HG02852 (cell line): ENCODE measurements at regions not wholly inside any gene's neighbourhood (a gene's known extent, or its start where the extent isn't known, plus 50 kb on each side); places are given as distances from the start of the nearest gene placed in this dataset.
"Not testable (repeated sequence)": the region's sequence is repeated elsewhere in the genome, so short reads cannot be mapped to it uniquely, and the experiment has no call there.

ENCODE experiments used
- ATAC-seq: cut with Tn5 transposase; IDR thresholded peaks from one replicate; pipeline ENCODE4 v1.9.1; 2021; ENCODE audit warnings: mild to moderate bottlenecking, moderate library complexity; ENCODE audit not compliant: unreplicated experiment

DNA sequence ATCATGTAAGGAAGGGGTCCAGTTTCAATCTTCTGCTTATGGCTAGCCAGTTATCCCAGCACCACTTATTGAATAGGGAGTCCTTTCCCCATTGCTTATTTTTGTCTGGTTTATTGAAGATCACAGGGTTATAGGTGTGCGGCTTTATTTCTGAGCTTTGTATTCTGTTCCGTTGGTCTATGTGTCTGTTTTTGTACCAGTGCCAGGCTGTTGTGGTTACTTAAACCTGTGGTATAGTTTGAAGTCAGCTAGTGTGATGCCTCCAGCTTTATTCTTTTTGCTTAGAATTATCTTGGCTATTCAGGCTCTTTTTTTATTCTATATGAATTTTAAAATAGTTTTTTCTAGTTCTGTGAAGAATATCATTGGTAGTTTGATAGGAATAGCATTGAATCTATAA is 234.6 kb upstream of the CASK start:
- ATAC-seq: not testable (repeated sequence)

DNA sequence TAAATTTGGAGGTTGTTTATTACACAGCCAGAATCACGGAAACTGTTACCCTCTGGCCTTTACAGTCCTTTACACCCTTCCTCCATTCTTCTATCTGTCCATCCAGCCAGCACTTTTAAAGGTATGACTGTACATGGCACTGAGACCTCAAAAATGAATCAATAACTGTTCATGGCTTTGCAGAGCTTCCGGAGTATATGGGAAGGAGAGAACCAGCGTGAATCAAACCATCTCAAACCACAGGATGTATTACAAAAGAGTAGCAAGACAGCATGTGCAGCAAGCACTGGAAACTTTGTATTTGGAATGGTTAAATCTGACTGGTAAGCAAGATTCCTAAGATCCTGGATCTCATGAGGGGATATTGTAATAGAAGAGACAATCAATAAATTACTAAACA is 228.5 kb upstream of the CASK start:
- no peak for ATAC-seq

DNA sequence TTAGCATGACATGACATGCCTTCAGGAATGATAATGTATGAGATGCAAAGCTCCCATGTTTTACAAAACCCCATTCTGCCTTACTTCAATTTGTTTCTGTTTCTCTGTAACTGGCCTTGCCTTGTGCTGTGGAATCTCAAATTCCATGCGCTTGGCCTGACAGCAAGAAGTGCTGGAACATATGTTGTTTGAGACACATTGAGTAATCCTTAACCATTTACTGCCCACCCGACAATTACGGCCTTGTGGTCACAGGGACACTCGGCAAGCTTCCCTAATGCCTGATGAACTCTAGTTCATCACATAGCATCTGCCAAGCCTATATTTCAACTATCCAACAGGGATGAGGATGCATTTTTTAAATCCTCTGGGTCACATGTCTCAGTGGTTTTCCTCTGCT is 226.4 kb upstream of the CASK start:
- no peak for ATAC-seq

DNA sequence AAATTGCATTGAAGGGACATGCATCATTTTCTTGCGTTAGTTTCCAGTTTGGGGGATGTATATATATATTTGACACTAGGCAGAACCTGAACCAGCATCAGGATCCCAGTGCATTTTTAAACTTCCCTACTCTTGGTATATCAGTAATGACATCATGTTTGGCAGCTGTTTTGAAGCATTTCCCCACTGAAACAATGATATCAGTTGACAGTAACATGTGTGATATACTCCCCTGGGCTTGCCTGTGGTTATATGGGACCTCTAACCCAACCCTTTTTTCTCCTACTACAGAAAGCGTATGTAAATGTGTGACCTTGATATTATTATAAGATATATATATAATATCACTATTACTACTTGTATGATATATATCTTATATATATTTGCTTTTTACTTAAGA is 225.9 kb upstream of the CASK start:
- no peak for ATAC-seq

DNA sequence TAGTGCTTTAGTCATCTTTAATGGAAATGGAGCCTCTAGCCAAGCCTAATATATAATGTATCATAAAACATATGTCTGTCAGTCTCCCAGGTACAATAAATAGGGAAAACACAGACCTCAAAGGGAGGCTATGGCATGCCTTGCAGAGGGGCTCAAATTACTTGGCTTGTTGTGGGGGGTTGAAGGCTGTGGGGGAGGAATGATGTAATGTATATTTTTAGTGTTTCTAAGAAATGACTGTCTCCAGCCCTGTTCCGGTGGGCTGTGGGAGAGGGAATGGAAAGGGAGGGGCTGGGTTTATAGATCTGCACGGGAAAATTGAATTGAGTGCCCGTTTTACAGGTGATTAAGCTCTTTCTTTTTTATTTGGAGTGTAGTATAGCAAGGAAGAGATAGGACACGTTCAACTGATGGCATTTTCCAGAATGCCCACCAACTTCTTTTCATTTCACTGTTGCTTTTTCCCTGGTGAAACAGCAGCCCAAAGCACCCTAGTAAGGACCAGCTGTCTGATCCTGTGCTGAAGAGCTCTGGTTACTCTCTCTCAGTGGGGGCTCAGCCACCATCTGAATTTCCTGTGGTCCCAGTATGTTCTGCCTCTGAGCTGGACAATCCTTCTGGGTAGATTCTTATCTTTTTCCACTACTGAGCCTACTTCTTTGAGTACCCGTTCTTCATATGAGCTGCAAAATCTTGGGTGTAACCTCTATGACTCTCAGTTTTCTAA is 220.7 kb upstream of the CASK start:
- ATAC-seq: no peak

DNA sequence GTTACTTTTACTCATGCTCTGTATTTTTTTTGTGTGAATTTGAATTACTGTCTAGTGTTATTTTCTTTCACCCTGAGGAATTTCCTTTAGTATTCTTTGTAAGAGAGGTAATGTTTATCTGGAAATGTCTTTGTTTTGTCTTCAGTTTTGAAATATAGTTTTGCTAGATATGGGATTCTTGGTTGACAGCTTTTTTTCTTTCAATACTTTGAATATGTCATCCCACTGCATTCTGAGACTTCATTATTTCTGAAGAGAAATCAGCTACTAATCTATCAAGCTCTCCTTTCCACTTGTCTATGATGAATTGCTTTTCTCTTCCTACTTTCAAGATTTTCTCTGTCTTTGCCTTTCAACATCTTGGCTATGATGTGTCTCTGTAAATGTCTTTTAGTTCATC is 217.0 kb upstream of the CASK start:
- ATAC-seq: no peak

DNA sequence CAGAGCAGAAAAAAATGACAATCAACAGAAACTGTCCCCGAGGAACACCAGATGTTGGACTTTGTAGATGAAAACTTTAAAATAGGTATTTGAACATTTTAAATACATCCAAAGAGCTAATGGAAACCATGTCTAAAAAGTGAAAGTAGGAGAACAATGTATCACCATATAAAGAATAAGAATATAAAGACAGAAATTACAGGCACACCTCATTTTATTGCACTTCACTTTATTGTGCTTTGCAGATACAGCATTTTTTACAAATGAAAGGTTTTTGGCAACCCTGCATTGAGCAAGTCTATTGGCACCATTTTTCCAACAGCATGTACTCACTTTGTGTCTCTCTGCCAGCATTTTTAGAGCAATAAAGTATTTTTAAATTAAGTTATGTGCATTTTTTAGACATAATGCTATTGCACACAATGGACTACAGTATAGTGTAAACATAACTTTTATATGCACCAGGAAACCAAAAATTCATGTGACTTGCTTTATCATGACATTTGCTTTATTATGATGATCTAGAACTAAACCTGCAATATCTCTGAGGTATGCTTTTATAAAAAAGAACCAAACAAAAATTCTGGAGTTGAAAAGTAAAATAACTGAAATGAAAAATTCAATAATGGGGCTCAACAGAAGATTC is 212.4 kb upstream of the CASK start:
- no peak for ATAC-seq

DNA sequence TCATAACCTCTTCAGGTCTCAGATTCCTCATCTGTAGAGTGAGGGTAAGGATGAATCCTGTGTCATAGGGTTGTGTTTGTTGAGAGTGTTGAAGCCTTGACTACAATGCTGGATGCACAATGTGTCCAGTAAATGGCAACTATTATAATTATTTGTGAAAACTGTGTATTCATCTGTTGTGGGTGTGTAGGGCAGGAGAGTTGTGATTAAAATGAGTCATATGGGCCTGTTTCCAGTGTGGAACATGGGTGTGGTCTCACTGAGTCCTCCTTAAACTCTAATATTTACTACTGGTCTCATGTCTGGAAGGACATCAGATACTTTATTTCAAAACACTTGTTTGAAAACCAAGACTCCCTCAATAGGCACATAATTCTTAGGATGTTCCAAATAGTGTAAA is 208.5 kb upstream of the CASK start:
- no peak for ATAC-seq

DNA sequence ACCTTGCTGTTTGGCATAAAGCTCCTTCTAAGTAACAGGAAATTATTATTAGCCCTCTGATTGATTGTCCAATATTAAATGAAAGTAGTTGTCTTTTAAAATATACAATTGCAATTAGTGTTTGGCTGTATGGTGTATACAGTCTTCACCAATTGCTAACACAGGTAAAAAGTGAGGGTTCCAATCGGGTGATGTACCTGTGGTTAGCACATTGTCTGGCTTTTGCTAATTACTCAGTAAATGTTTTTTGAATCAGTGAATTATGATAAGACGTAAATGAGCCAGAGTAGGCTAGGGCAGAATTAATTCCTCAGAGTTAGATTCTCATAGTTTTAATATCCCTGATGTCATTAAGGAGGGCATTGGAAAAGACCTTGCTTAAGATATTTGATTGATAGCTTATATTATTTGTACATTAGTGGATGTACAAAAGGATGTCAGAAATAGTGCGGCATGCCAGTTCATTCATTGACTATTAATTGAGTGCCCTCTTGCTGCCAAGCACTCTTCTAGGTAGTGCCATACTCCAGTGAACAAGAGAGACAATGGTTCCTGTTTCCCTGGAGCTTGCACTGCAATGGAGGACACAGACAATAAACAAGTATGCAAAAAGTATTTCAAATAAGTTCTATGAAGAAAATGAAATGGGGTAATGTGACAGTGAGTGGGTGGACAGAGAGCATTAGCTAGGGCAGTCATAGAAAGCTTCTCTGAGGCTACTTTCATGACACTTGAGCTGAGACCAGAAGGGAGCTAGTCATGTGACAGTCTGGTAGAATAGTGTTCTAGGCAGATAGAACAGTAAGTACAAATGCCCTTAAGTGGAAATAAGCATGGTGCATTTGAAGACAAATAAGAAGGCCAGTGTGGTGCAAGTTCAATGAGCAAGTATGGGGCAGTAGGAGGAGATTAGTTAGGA is 205.9 kb upstream of the CASK start:
- no peak for ATAC-seq

DNA sequence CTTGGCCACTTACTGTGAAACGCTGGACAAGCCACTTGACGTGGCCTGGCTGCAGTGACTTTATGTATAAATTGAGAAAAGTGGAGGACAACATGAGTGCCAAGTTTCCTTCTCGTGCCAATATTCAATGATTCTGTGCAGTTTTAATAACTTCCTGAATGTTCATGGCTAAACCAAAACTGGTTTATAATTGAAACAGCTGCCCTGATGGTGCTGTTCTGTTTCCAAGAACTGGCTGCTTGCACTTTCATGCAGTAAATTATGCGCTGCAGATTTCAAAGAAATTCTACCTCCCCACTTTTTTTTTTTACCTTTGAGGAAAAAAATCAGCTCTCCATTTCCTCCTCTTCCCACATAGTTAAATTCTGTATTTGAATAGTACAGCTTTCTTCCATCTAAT is 205.2 kb upstream of the CASK start:
- ATAC-seq: no peak

DNA sequence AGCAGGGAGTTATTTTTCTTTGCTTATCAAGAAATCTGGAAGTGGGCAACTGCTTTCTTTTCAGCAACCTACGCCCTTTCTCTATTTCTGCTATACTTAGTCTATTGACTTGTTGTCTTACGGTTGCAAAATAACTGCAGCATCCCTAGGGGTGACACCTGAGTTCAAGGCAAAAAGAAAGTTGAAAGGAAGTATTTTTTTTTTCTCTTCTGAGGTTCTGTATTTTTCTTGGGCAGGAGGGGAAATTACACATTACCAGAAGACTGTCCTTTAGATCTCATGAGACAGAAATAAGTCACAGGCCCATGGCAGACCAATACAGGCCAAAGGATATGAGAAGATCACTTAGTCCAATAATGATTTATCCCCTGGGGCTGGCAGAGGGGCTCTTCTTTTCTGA is 204.7 kb upstream of the CASK start:
- ATAC-seq: peak; percentile 71

DNA sequence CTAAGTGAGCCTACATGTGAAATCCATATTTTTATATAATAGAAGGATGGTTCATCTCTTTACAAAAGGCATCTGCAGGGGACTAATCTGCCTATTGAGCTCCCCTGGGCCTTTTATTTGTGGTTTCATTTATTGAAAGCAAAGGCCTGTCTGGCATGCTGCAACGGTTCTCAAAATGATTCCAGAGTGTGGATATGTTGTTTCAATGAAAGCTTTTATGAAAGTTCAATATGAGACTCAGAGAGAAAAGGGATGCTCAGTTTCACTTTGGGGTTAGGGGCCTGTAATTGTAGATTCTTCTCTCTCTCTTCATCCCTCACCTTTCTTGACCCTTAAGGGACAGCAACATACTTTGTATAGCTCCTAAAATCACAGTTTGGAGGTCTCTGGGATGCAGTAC is 204.2 kb upstream of the CASK start:
- peak; percentile 42 for ATAC-seq

DNA sequence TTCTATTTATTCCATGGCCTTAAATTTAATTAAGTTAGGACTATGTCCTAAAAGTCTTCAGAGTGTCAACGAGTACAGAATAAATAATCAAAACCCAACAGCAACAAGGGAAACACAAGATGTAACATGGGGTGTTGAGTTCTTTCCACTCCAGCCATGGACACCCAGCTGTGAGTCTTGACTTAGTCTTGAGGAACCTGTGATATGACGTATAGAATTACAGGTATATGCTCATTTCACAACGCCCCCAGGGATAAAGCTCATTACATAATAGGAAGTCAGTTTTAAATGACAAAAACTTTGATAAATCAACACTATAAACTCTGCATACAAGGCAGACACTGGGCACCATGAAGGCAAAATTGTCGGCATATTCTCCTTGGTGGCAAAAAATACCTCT is 200.0 kb upstream of the CASK start:
- no peak for ATAC-seq

DNA sequence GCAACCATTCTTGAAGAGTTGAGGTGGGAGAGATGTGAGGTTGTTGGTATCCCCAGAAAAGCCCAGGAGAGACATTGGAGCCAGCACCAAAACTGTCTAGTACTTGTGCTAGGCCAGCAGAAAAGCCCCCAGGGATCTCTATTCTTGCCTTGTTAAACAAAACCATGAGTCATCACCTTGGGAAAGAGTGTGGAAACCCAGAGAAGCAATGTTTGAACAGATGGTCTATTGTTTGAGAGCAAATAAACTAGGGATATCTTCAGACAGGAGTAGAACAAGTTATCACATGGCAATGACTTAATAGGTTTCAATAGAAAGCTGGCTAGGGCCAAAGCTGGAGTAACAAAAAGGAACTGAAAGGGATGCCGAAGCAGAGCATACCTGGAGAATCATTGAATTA is 195.7 kb upstream of the CASK start:
- ATAC-seq: no peak

DNA sequence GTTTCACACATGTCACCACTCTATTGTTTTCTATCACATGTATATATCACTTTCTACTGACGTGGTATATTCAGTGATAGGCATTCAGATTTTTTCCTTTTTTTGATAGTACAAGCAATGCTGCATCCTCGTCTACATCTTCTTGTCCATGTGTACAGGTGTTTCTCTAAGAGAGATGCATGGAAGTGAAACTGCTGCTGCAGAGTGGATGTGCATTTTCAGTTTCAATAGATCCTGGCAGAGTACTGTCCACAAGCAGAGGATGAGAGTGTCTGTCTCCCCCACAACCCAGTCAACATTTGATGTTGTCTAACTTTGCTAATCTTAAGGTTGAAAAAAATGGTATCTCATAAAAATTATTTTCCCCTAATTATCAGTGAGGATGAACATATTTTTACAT is 194.0 kb upstream of the CASK start:
- peak; percentile 85 for ATAC-seq

DNA sequence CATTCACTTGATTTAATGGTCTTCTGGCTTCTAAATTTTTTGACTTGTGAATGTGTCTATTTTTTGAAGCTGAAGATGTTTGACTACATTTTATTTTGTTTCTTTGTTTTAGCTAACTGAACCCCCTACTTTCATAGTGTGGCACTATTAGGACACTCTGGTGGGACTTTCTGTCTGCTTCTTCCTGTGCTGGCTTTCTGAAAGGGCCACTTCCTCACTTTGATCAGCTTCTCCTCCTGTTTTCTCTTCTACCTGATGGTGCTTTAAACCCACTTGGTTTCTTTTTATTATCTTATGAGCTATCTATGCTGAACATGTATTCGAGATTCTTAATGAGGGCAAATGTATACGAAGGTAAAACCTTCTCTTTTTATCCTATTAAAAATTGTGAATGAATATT is 186.1 kb upstream of the CASK start:
- ATAC-seq: peak; percentile 54

DNA sequence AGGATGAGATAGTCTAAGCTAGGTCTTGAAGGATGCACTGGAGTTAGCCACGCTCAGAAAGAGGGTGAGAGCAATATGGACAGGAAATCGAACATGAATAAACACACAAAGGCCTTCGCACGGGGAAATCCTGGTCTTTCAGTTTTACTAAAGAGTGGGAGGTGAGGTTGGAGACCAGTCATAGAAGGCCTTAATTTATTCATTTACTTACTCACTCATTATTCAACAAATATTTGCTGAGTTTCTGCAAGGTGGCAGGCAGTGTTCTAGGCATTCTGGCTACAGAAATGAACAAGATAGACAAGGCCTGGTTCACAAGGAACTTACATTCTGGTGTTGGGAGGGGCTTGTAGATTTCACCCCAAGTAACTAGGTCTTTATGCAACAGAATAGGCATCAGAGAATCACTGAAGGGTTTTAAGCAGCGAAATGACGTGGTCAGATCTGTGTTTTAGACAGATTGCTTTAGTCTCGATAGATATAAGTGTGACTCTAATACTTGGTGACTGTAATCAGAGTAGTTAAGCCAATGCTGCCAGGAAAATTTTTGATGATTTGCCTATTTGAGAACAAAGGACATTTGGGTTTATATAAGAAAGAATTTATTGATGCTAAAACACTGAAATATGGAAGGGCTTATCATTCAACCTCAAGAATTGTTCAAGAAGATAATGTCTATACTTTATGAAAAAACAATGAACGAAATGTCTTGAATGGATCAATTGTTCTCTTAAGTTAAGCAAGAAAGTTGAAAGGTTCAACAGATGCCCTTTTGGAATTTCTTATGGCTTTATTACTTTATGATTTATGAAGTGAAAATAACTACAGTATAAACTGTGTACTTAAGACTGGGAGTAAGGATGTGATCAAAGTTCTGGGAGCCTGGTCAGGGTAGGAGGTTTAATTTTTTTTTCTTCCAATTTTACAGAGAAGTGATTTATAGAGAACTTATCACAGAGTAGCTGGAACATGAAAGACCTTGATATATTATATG is 184.4 kb upstream of the CASK start:
- peak; percentile 80 for ATAC-seq

DNA sequence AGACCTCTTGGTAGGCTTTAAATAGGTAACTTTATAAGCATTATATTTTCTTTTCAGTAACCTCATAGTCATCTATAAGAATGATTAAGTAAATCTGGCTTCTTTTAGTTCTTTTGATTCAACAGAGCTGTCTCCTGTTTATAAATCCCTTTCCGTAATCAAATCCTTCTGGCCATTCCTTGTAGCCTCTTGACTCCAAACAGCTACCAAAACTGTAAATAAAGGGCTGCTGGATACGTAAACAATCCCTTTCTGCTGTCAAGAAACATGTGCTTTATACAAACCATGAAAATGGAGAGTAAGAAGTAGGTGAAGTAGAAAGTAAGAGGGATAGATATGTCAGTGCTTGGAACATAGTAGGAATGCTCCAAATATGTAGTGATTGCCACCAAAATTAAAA is 183.2 kb upstream of the CASK start:
- ATAC-seq: no peak

DNA sequence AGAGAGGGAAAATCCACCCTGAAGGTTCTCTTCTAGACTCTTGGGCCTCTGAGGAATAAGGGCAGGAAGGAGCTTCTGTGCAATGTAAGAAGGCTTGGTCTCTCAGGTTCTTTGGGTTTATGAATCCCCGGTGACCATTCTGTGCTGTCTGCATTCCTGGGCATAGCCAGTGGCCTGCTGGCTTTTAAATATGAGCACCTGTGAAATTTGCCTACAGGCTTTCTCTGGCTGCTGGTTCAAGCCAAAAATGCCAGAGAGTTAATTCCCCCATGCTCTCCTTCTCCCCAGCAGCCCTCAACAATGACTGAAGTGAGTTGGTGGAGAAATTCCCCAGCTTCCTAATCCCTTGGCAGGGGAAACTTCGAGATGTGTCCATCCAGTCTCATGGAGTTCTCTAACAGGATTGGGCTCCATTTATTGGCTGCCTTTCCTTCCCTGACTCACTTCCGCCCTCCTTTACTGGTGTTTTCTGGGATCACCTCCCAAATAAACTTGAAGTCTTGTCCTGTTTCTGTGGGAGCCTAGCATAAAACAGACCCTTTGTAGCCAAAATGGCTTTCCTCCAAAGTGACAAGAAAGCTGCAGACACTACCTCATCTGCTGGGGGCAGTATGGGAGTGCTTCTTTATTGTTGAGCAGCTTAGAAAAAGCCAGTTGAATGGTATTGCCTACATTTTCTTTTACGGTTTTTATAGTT is 179.4 kb upstream of the CASK start:
- ATAC-seq: no peak

DNA sequence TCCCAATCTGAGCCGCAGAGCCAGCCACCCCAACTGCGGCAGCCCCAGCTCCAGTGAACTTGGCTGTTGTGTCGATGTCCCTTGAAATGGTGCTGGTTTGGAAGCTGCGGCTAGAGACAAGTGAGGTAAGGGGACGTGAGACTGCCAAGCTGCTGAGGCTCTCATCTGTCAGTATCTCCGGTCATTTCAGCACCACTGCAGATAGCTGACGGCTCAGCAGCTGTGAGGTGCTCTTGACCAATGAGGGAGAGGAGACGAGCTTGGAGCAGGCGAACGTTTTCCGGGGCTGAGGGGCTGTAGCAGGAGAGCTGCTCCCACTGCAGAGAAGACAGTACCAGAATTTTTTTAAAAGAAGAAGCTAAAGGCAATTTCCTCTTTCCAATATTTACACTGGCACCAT is 175.5 kb upstream of the CASK start:
- no peak for ATAC-seq
